ENCODE measurements at regions not wholly inside any gene's neighbourhood (a gene's known extent, or its start where the extent isn't known, plus 50 kb on each side); places are given as distances from the start of the nearest gene placed in this dataset.
A peak's percentile ranks its signal among the peaks of the same experiment; 100 is the strongest.

DNA sequence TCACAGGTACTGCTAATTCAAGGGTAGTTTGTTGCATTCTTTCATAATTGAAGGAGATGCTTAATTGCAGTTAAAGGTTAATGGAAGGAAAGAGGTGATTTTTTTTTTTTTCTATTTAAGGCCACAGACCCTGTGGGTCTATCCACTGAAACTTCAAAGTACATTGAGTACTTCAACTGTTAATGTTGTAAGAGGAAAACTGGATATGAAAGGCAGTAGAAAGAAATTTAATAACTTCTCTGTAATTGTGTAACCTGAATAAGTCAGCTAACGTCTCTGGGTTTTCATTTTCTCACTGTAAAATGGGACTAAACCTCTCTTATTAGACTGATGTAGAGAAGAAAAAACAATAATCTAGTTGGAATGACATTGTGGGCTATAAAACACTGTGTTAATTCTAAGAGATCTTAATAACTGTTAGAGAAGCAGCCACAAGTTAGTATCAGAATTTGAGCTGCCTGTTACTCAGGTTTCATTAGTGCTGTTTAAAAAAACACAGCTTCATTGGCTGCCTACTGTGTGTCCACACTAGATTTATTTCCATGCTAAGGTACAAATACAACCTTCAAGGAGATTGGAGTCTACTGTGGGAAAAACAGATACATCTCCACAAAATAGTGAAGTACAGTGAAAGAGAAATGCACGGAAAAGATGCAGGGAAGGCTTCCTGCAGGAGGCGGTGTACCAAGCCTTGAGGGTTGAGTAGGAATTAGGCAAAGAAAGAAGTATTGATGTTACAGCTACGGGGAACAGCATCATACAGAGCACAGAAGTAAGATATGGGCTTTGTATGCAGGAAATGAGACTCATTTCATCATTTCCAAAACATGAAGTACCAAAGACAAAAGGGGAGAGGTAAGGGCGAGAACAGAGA is 483.6 kb downstream of the TAFA4 start:
- no peak for DNase-seq

DNA sequence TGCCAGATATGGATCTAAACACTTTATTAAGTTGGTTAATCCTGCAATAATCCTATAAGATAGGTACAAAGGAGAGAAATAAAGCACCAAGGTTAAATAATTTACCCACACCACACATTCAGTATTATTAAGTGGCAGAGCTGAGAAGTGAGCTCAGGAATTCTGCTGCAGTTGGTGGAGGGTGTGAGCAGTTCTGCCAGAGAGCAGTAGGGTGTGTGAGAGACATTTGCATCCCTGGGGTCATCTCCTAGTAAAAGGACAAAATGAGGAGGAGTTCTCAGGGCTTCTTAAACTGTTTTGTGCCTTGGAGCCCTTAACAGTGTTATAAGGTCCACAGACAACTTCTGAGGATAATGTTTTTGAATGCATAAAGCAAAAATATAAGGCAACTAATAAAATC is 484.5 kb downstream of the TAFA4 start:
- peak; percentile 62 for DNase-seq

DNA sequence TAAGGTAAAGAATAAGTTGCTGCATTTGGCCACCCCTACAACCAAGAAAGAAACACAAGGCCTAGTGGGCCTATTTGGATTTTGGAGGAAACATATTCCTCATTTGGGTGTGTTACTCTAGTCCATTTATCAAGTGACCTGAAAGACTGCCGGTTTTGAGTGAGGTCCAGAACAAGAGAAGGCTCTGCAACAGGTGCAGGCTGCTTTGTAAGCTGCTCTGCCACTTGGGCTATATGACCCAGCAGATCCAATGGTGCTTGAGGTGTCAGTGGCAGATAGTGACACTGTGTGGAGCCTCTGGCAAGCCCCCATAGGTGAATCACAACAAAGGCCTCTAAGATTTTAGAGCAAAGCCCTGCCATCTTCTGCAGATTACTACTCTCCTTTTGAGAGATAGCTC is 491.3 kb downstream of the TAFA4 start:
- no peak for DNase-seq

- DNase-seq = no peak
Observed at GRCh38 chr3:68436619-68437401, 495.5 kb downstream of the TAFA4 start.

- no peak for DNase-seq
Observed at GRCh38 chr3:68428495-68428894, 503.9 kb downstream of the TAFA4 start.

DNA sequence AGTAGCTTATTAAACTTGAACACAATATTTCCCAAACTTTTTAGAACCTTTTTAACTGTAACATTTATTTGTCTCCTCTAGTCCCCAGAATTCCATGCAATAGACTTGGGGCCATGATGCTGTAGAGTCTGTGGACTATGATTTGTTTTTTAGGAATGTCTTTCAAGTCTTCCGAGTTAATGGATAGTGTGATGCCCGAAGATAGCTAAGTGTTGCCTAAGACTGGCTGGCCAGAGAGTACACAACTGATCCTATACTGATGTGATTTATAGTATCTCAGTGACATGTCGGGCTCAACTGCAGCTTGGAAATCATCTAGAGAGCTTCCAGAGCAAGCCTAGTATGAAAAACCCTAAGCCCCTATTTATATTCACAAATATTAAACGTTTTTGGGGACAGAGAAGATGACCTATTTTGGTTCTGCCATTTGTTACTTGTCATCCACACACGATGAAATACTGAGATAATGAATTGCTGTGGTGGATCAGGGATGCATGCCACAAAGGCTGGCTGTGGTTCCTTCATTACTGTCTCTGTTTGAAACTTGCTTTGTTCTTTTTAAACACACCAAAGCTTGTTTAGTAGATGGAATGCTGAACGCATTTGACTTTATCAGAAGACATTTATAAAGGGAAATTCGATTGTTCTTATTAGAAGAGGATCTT is 507.4 kb downstream of the TAFA4 start:
- peak; percentile 86 for DNase-seq

GRCh38 chr3:68408626-68409025 is 523.7 kb downstream of the TAFA4 start:
- DNase-seq = no peak

DNA sequence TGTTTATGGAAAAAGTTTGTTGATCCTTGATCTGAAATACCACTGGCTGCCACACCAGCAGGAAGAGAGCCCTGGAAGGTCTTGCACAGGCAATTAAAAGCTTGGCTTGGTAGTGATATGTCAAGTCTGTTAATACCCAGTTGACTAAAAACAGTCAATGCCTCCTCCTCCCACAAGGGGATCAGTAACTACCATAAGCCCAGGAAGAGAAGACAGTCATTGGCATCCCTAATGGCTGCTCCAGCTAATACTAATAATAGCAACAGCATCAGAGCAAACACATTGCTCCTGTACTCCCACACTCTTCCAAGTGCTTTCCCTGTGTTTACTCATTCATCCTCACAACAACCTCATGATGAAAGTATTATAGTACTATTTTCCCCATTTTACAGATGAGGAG is 528.6 kb downstream of the TAFA4 start:
- no peak for DNase-seq

- DNase-seq = no peak
Observed at GRCh38 chr3:68402235-68402918, 530.0 kb downstream of the TAFA4 start.

- DNase-seq = no peak
Observed at GRCh38 chr3:68378631-68379030, 553.7 kb downstream of the TAFA4 start.

- no peak for DNase-seq
Observed at GRCh38 chr3:68373727-68374126, 558.6 kb downstream of the TAFA4 start.

DNA sequence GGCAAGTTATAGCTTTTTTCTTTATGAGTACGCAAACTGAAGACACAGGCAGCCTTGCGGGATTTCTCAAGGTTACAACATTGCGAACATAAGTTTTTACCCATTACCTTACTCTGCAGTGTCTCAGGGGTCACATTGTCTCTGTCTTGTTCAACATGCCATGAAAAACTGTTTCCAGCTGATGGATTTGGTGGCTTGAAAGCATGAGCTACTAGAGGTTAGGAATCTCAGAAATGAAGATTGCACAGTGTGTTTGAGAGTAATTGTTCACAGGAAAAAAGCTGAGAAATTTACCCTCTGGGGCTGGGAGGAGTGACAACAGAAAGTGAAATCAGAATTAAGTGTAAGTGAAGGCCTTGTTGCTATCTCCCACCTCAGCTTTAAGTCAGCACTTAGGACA is 568.6 kb downstream of the TAFA4 start:
- DNase-seq = peak; percentile 48

- no peak for DNase-seq
Observed at GRCh38 chr3:68360492-68360891, 571.9 kb downstream of the TAFA4 start.

- DNase-seq = no peak
Observed at GRCh38 chr3:68345781-68346180, 586.6 kb downstream of the TAFA4 start.

DNA sequence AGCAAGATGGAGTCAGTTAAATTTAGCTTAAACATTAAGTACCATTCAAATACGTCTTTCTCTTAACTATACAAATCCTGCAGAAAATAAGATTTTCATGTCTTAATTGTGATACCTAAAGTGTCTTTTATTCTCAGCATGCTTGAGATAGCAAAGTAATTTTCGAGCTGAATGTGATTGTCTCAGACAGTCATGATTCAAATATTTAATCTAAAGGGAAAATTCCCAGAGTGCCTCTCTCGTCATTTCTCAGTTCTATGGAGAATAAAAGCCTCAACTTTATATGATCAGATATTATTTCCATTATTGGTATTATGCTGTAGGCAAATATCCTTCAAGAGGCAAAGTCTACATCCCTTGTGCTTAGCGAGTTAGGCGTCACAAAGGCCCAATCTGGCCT is 589.9 kb downstream of the TAFA4 start:
- no peak for DNase-seq

- no peak for DNase-seq
Observed at GRCh38 chr3:68336042-68336441, 596.3 kb downstream of the TAFA4 start.

GRCh38 chr3:68334367-68334986 is 597.9 kb downstream of the TAFA4 start:
- DNase-seq = no peak

DNA sequence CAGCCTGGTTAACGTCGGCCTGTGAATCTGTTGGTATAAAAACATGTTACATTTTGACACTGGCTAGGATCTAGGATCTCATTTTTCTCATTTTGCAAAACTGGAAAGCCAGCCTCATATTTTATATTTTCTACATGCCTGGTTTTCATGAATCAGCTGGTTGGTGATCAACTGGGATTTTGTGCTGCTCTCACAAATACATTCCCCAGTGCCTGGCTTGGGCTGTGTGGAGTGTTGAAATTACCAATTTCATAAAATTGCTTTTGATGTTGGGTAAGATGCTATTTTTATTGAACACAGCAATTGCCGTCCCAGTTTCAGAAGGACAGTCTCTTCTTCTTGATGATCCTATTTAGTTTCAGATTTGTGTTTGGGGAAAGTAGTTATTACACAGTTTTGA is 604.3 kb downstream of the TAFA4 start:
- no peak for DNase-seq

DNA sequence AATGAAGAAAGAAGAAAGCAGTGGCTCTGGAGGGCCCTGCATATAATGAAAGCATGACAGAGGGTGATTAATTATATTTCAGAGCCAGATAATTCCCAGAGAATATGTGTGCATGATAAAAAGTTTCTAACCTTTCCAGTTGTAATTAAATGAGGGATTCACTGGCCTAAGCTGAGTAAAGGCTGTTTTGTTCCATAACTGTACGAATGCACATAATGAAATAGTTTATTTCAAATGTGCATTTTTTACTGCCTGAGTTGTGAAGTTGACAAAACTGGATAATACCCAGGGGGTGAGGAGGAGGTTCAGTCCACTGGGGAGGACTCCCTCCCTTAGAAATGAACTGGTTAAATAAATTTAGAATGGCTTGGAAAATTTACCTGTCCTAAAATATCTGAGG is 616.4 kb downstream of the TAFA4 start:
- no peak for DNase-seq

GRCh38 chr3:68315546-68315945 is 616.8 kb downstream of the TAFA4 start:
- no peak for DNase-seq

DNA sequence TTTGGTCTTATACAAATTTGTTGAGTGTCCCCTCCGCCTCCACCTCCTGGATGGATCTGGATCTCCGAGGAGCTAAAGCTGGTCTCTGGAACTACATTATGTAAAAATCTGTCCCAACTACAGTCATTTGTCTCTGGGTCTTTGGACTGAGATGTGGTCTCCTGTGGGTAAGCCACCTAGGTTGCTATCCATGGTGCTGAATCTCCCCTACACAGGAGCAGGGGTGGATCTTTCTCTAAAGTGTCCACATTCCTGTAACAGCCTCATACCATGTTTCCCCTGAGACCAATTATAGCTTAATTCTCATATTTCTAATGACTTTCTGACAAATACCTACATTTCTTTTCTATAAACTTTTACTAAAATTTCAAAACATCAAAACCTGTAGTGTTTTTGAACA is 625.8 kb downstream of the TAFA4 start:
- peak; percentile 70 for DNase-seq

GRCh38 chr3:68295457-68295856 is 636.9 kb downstream of the TAFA4 start:
- DNase-seq = no peak

GRCh38 chr3:68290333-68290732 is 635.9 kb upstream of the SUCLG2 start:
- no peak for DNase-seq

Measured in islet precursor cell (in vitro differentiated cells).